Mammary epithelial cell (primary cell): ENCODE measurements at regions not wholly inside any gene's neighbourhood (a gene's known extent, or its start where the extent isn't known, plus 50 kb on each side); places are given as distances from the start of the nearest gene placed in this dataset.

Source experiments
- CTCF ChIP-seq, 2 donors: IDR thresholded peaks in 1 of 2; conservative IDR thresholded peaks in 1 of 2; 2 replicates each; pipeline ENCODE4 v1.5.1; 2011 to 2012; ENCODE audit warnings: inconsistent platforms in 2 of 2, low read length in 2 of 2, mild to moderate bottlenecking in 2 of 2, control low read depth in 1 of 2, low read depth in 1 of 2; ENCODE audit not compliant: insufficient read depth in 1 of 2; ENCODE audit errors: extremely low read depth in 1 of 2
- EZH2 ChIP-seq: IDR thresholded peaks from 2 replicates; pipeline ENCODE4 v1.6.1; 2012; ENCODE audit warnings: low read length, inconsistent platforms, borderline replicate concordance

DNA sequence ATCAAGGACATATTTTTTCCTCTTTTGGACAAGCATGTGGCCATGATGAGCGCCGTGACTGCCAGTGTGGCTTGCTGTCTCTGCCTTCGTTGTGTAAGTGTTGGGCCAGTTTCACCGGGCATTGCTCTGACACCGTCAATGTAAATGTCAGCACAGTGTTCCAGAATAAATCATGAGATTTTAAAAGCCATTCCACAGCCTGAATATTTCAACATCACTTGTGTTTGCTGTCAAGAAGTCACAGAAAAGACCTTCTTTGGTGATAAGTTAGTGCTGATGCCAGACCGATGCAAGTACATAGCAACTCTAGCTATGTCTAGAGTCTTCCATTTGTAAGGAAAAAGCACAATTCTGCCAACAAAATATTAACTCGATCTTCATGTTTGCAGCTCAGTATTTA, 467.8 kb downstream of the TBC1D22A start:
- TF ChIP-seq CTCF (conservative IDR thresholded peaks at IDR 0.05 in 1 of 2, IDR thresholded peaks at IDR 0.05 in 1 of 2; ENCODE audit: extremely low read depth in 1 of 2, insufficient read depth in 1 of 2, low read depth in 1 of 2, low read length in 2 of 2) (no peak), EZH2 (no peak)
